Mammary epithelial cell (primary cell): ENCODE measurements at regions not wholly inside any gene's neighbourhood (a gene's known extent, or its start where the extent isn't known, plus 50 kb on each side); places are given as distances from the start of the nearest gene placed in this dataset.

Source experiments
- EZH2 ChIP-seq: IDR thresholded peaks from 2 replicates; pipeline ENCODE4 v1.6.1; 2012; ENCODE audit warnings: low read length, inconsistent platforms, borderline replicate concordance
- TF ChIP-seq, protein P1 (sequence below), 2 donors: IDR thresholded peaks in 1 of 2; conservative IDR thresholded peaks in 1 of 2; 2 replicates each; pipeline ENCODE4 v1.5.1; 2011 to 2012; ENCODE audit warnings: inconsistent platforms in 2 of 2, low read length in 2 of 2, mild to moderate bottlenecking in 2 of 2, control low read depth in 1 of 2, low read depth in 1 of 2; ENCODE audit not compliant: insufficient read depth in 1 of 2; ENCODE audit errors: extremely low read depth in 1 of 2

- TF ChIP-seq, protein P1, sequence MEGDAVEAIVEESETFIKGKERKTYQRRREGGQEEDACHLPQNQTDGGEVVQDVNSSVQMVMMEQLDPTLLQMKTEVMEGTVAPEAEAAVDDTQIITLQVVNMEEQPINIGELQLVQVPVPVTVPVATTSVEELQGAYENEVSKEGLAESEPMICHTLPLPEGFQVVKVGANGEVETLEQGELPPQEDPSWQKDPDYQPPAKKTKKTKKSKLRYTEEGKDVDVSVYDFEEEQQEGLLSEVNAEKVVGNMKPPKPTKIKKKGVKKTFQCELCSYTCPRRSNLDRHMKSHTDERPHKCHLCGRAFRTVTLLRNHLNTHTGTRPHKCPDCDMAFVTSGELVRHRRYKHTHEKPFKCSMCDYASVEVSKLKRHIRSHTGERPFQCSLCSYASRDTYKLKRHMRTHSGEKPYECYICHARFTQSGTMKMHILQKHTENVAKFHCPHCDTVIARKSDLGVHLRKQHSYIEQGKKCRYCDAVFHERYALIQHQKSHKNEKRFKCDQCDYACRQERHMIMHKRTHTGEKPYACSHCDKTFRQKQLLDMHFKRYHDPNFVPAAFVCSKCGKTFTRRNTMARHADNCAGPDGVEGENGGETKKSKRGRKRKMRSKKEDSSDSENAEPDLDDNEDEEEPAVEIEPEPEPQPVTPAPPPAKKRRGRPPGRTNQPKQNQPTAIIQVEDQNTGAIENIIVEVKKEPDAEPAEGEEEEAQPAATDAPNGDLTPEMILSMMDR (conservative IDR thresholded peaks at IDR 0.05 in 1 of 2, IDR thresholded peaks at IDR 0.05 in 1 of 2; ENCODE audit: extremely low read depth in 1 of 2, insufficient read depth in 1 of 2, low read depth in 1 of 2, low read length in 2 of 2), result peak; percentile 85 to 91
- TF ChIP-seq EZH2, result no peak
Measured at GRCh38 chr3:124559846-124560574, 170.2 kb upstream of the UMPS start.
